ENCODE measurements at regions not wholly inside any gene's neighbourhood (a gene's known extent, or its start where the extent isn't known, plus 50 kb on each side); places are given as distances from the start of the nearest gene placed in this dataset.
"Not testable (repeated sequence)": the region's sequence is repeated elsewhere in the genome, so short reads cannot be mapped to it uniquely, and the experiment has no call there.

DNA sequence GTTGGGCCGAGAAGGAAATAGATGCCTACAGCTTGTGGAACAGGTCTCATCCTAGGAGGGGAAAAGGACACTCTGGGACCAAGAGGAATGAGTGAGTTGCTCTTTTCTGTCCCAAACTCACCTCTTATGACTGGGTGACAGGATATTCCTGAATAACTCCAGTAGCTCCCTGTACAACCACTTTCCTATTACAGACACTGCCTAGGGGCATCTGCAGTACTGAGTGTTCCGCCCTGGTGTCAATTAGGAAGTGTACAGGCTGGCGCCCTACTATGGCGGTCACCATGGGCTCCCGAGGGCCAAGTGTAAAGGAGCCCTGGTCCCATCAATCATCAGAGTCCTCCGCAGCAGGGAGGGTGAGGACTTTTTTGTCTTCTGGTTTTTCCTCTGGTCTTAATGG is 343.4 kb upstream of the USP9Y start:
- TF ChIP-seq, protein P1, sequence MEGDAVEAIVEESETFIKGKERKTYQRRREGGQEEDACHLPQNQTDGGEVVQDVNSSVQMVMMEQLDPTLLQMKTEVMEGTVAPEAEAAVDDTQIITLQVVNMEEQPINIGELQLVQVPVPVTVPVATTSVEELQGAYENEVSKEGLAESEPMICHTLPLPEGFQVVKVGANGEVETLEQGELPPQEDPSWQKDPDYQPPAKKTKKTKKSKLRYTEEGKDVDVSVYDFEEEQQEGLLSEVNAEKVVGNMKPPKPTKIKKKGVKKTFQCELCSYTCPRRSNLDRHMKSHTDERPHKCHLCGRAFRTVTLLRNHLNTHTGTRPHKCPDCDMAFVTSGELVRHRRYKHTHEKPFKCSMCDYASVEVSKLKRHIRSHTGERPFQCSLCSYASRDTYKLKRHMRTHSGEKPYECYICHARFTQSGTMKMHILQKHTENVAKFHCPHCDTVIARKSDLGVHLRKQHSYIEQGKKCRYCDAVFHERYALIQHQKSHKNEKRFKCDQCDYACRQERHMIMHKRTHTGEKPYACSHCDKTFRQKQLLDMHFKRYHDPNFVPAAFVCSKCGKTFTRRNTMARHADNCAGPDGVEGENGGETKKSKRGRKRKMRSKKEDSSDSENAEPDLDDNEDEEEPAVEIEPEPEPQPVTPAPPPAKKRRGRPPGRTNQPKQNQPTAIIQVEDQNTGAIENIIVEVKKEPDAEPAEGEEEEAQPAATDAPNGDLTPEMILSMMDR (IDR thresholded peaks at IDR 0.05; ENCODE audit: low read depth, low read length) = no peak
- H3K27ac ChIP-seq (ENCODE audit: low read depth, low read length) = no peak overlapping the region
- H3K4me3 ChIP-seq (ENCODE audit: low read depth, low read length) = no peak overlapping the region
- H3K9me3 ChIP-seq (ENCODE audit: control insufficient read depth, insufficient read depth, low read length) = peaks cover 9% of the 10 kb centered on the region; the same call in 1 of the 2 replicates
- no peak for DNase-seq (ENCODE audit: low read depth, low spot score)
- CTCF ChIA-PET = no interaction called here
- POLR2A ChIA-PET = no interaction called here
- no peaks in the 10 kb centered on the region for H3K27me3 ChIP-seq (ENCODE audit: control insufficient read depth, insufficient read depth, low read length)

GRCh38 chrY:12358337-12358736 is 342.7 kb upstream of the USP9Y start:
- POLR2A ChIA-PET = no interaction called here
- CTCF ChIA-PET = no interaction called here
- H3K27ac ChIP-seq (ENCODE audit: low read depth, low read length) = no peak overlapping the region
- H3K4me3 ChIP-seq (ENCODE audit: low read depth, low read length) = no peak overlapping the region
- no peaks in the 10 kb centered on the region for H3K27me3 ChIP-seq (ENCODE audit: control insufficient read depth, insufficient read depth, low read length)
- TF ChIP-seq, protein P1 (IDR thresholded peaks at IDR 0.05; ENCODE audit: low read depth, low read length) = no peak
- no peak for DNase-seq (ENCODE audit: low read depth, low spot score)
- H3K9me3 ChIP-seq (ENCODE audit: control insufficient read depth, insufficient read depth, low read length) = peaks cover 9% of the 10 kb centered on the region; the same call in 1 of the 2 replicates

- H3K9me3 ChIP-seq (ENCODE audit: control insufficient read depth, insufficient read depth, low read length) = peaks cover 4% of the 10 kb centered on the region; the same call in 1 of the 2 replicates
- CTCF ChIA-PET = no interaction called here
- no peaks in the 10 kb centered on the region for H3K27me3 ChIP-seq (ENCODE audit: control insufficient read depth, insufficient read depth, low read length)
- H3K27ac ChIP-seq (ENCODE audit: low read depth, low read length) = no peak overlapping the region
- POLR2A ChIA-PET = no interaction called here
- H3K4me3 ChIP-seq (ENCODE audit: low read depth, low read length) = no peak overlapping the region
- no peak for DNase-seq (ENCODE audit: low read depth, low spot score)
- TF ChIP-seq, protein P1 (IDR thresholded peaks at IDR 0.05; ENCODE audit: low read depth, low read length) = no peak
Measured at GRCh38 chrY:12359867-12360266, 341.2 kb upstream of the USP9Y start.

- Histone ChIP-seq H3K9me3 (ENCODE audit: control insufficient read depth, insufficient read depth, low read length) (peaks cover 4% of the 10 kb centered on the region; the same call in 1 of the 2 replicates), H3K27me3 (ENCODE audit: control insufficient read depth, insufficient read depth, low read length) (no peaks in the 10 kb centered on the region), H3K4me3 (ENCODE audit: low read depth, low read length) (no peak overlapping the region), H3K27ac (ENCODE audit: low read depth, low read length) (no peak overlapping the region)
- TF ChIP-seq, protein P1 (IDR thresholded peaks at IDR 0.05; ENCODE audit: low read depth, low read length) = no peak
- no peak for DNase-seq (ENCODE audit: low read depth, low spot score)
- ChIA-PET CTCF (no interaction called here), POLR2A (no interaction called here)
Measured at GRCh38 chrY:12360496-12360895, 340.5 kb upstream of the USP9Y start.

DNA sequence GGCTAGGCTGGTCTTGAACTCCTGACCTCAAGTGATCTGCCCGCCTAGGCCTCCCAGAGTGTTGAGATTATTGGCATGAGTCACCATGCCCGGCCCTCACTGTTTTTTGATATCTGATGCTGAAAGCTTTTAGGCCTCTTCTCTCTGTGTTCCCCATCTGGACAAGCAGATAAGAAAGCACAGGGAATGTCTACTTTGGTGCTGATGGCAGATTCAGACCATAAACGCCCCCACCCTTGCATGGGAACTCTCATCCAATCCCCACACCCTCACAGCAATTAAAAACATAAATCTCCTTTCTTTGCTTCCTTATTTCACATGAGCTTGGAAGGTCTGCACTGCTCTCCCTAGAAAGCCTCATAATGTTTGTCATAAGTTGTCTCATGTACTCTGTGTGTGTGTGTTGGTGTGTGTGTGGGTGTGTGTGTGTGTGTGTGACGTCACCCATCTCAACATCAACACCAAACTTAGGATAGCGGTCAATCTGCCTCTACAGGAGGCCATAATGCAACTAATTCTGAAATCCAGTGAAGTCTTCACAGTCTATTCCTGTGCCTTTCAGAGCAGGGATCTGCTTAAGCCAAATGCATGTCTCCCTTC is 335.6 kb upstream of the USP9Y start:
- CTCF ChIA-PET = no interaction called here
- Histone ChIP-seq H3K4me3 (ENCODE audit: low read depth, low read length) (no peak overlapping the region), H3K27me3 (ENCODE audit: control insufficient read depth, insufficient read depth, low read length) (no peaks in the 10 kb centered on the region), H3K27ac (ENCODE audit: low read depth, low read length) (no peak overlapping the region), H3K9me3 (ENCODE audit: control insufficient read depth, insufficient read depth, low read length) (no peaks in the 10 kb centered on the region)
- TF ChIP-seq, protein P1 (IDR thresholded peaks at IDR 0.05; ENCODE audit: low read depth, low read length) = no peak
- no peak for DNase-seq (ENCODE audit: low read depth, low spot score)
- POLR2A ChIA-PET = no interaction called here

DNA sequence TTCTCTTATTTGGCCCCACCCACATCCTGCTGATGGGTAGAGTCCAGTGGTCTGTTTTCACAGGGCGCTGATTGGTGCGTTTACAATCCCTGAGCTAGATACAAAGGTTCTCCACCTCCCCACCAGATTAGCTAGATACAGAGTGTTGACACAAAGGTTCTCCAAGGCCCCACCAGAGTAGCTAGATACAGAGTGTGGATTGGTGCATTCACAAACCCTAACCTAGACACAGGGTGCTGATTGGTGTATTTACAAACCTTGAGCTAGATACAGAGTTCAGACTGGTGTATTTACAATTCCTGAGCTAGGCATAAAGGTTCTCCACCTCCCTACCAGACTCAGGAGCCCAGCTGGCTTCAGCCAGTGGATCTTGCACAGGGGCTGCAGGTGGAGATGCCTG is 326.4 kb upstream of the USP9Y start:
- CTCF ChIA-PET; H3K4me3 ChIP-seq (ENCODE audit: low read depth, low read length); POLR2A ChIA-PET; H3K9me3 ChIP-seq (ENCODE audit: control insufficient read depth, insufficient read depth, low read length); H3K27me3 ChIP-seq (ENCODE audit: control insufficient read depth, insufficient read depth, low read length); DNase-seq (ENCODE audit: low read depth, low spot score); H3K27ac ChIP-seq (ENCODE audit: low read depth, low read length): not testable (repeated sequence)

DNA sequence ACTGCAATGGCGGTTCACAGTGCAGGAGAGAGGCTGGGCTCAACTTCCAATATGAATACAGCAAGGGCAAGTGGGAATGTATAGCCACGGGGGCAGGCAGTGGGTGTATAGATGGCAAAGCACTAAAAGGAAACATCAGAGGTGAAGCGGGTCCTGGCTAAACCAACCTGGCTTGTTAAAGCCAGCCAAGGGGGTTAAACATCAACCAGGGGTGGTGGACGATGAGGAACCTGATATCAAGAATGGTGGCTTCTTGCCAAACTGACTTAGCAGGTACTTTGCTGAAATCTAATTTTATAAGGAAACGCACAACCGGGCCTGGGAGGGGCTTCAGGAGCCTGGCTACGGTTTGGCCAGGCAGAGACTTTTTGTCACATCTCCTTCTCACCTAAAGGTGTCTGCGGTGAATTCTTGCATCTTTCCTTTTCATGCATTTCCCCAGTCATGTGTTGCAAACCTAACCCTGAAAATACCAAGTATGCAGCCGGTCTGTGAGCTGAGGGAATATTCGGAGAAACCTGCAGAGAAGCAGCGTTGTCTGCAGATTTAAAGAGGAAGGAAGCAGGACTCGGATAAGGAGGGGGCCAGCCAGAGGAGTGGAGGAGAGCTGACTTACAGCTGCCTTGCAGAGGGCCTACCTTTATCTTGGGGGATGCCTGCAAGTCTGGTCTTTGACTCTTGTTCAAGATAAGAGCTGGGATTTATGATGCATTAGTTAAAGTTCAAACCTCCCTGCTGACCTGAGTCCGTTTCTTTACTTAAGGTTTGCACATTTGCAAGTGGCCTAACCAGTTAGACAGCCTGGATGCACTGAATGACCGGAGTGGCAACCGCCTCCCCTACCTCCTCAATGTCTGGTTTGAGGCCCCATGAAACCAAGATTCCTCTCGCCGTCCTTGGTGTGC is 309.1 kb upstream of the USP9Y start:
- H3K9me3 ChIP-seq (ENCODE audit: control insufficient read depth, insufficient read depth, low read length); POLR2A ChIA-PET; CTCF ChIA-PET; H3K27me3 ChIP-seq (ENCODE audit: control insufficient read depth, insufficient read depth, low read length); H3K4me3 ChIP-seq (ENCODE audit: low read depth, low read length); H3K27ac ChIP-seq (ENCODE audit: low read depth, low read length); DNase-seq (ENCODE audit: low read depth, low spot score): not testable (repeated sequence)
